H9 (cell line): ENCODE measurements at regions not wholly inside any gene's neighbourhood (a gene's known extent, or its start where the extent isn't known, plus 50 kb on each side); places are given as distances from the start of the nearest gene placed in this dataset.

Experiments
- DNase-seq: peaks from one replicate; pipeline ENCODE4 v3.0.0-alpha.2; 2017
- H2AFZ ChIP-seq: one replicate; pipeline ENCODE4 v1.6.1; 2013; ENCODE audit warnings: mild to moderate bottlenecking, low read length, control low read depth, moderate library complexity
- H2AK5ac ChIP-seq: 2 replicates; pipeline ENCODE4 v1.6.1; 2013; ENCODE audit warnings: low read length, control low read depth, mixed read lengths; ENCODE audit not compliant: insufficient read length
- H2BK120ac ChIP-seq: one replicate; pipeline ENCODE4 v1.6.1; 2013; ENCODE audit warnings: low read depth, mild to moderate bottlenecking, low read length, control low read depth, inconsistent platforms; ENCODE audit not compliant: poor library complexity, severe bottlenecking
- H2BK12ac ChIP-seq: 2 replicates; pipeline ENCODE4 v1.6.1; 2013; ENCODE audit warnings: low read length, control low read depth, mixed read lengths, low read depth; ENCODE audit not compliant: insufficient read length
- H2BK15ac ChIP-seq: 2 replicates; pipeline ENCODE4 v1.6.1; 2013; ENCODE audit warnings: low read depth, low read length, control low read depth
- H2BK20ac ChIP-seq: one replicate; pipeline ENCODE4 v1.6.1; 2013; ENCODE audit warnings: low read depth, mild to moderate bottlenecking, low read length, control low read depth, inconsistent platforms; ENCODE audit not compliant: poor library complexity, severe bottlenecking
- H2BK5ac ChIP-seq: 2 replicates; pipeline ENCODE4 v1.6.1; 2013; ENCODE audit warnings: low read length, control low read depth, mixed read lengths; ENCODE audit not compliant: insufficient read length
- H3K14ac ChIP-seq: 2 replicates; pipeline ENCODE4 v1.6.1; 2013; ENCODE audit warnings: low read length, control low read depth; ENCODE audit not compliant: insufficient read depth
- H3K18ac ChIP-seq: 2 replicates; pipeline ENCODE4 v1.6.1; 2013; ENCODE audit warnings: low read depth, mild to moderate bottlenecking, mixed read lengths, low read length, control low read depth; ENCODE audit not compliant: insufficient read length
- H3K23ac ChIP-seq: 2 replicates; pipeline ENCODE4 v1.6.1; 2013; ENCODE audit warnings: low read length, control low read depth, mixed read lengths, low read depth; ENCODE audit not compliant: insufficient read length
- H3K23me2 ChIP-seq: 2 replicates; pipeline ENCODE4 v1.6.1; 2013; ENCODE audit warnings: low read depth, mild to moderate bottlenecking, mixed read lengths, low read length, control low read depth; ENCODE audit not compliant: insufficient read length, poor library complexity, severe bottlenecking
- H3K27ac ChIP-seq: 2 replicates; pipeline ENCODE4 v1.5.1; 2013; ENCODE audit warnings: low read length, control low read depth, mixed read lengths, low read depth; ENCODE audit not compliant: insufficient read length
- H3K27me3 ChIP-seq: 2 replicates; pipeline ENCODE4 v1.6.1; 2013; ENCODE audit warnings: low read length, control low read depth, inconsistent platforms; ENCODE audit not compliant: insufficient read depth
- H3K4ac ChIP-seq: 2 replicates; pipeline ENCODE4 v1.6.1; 2013; ENCODE audit warnings: low read depth, mild to moderate bottlenecking, control low read depth, inconsistent platforms, low read length, moderate library complexity
- H3K4me1 ChIP-seq: 2 replicates; pipeline ENCODE4 v1.6.1; 2013; ENCODE audit warnings: low read length, control low read depth, inconsistent platforms; ENCODE audit not compliant: insufficient read depth
- H3K4me2 ChIP-seq: 2 replicates; pipeline ENCODE4 v1.6.1; 2013; ENCODE audit warnings: low read length, control low read depth, mixed read lengths; ENCODE audit not compliant: insufficient read length, insufficient read depth
- H3K56ac ChIP-seq: 2 replicates; pipeline ENCODE4 v1.6.1; 2013; ENCODE audit warnings: low read depth, mild to moderate bottlenecking, mixed read lengths, low read length, control low read depth; ENCODE audit not compliant: insufficient read length
- H3K79me1 ChIP-seq: 2 replicates; pipeline ENCODE4 v1.6.1; 2013; ENCODE audit warnings: low read depth, mild to moderate bottlenecking, moderate library complexity, low read length, control low read depth, inconsistent platforms; ENCODE audit not compliant: insufficient read depth, poor library complexity, severe bottlenecking
- H3K79me2 ChIP-seq: 2 replicates; pipeline ENCODE4 v1.6.1; 2013; ENCODE audit warnings: low read length, control low read depth, inconsistent platforms; ENCODE audit not compliant: insufficient read depth
- H3K9ac ChIP-seq: 2 replicates; pipeline ENCODE4 v1.6.1; 2013; ENCODE audit warnings: low read length, control low read depth, mixed read lengths; ENCODE audit not compliant: insufficient read length; ENCODE audit errors: extremely low read depth
- H3K9me3 ChIP-seq: one replicate; pipeline ENCODE4 v1.6.1; 2013; ENCODE audit warnings: low read depth, low read length, inconsistent platforms; ENCODE audit not compliant: control insufficient read depth
- H3T11ph ChIP-seq: one replicate; pipeline ENCODE4 v1.6.1; 2013; ENCODE audit warnings: mild to moderate bottlenecking, low read length, control low read depth, inconsistent platforms
- H4K20me1 ChIP-seq: one replicate; pipeline ENCODE4 v1.6.1; 2013; ENCODE audit not compliant: control insufficient read depth, insufficient read length, insufficient read depth
- H4K5ac ChIP-seq: 2 replicates; pipeline ENCODE4 v1.6.1; 2013; ENCODE audit warnings: low read depth, mild to moderate bottlenecking, mixed read lengths, low read length, control low read depth; ENCODE audit not compliant: insufficient read length
- H4K8ac ChIP-seq: replicated peaks from 2 replicates; pipeline ENCODE4 v1.6.1; 2013; ENCODE audit warnings: low read length, control low read depth, mixed read lengths, low read depth; ENCODE audit not compliant: insufficient read length
- H4K91ac ChIP-seq: 2 replicates; pipeline ENCODE4 v1.6.1; 2013; ENCODE audit warnings: low read depth, mild to moderate bottlenecking, moderate library complexity, mixed read lengths, low read length, control low read depth; ENCODE audit not compliant: insufficient read length
- H3K27ac Mint-ChIP-seq, 3 experiments: 2 replicates in 2 of 3; 3 replicates in 1 of 3; pipeline ENCODE4 v1.8.0; 2020 to 2021; ENCODE audit warnings: mixed read lengths in 3 of 3, mild to moderate bottlenecking in 1 of 3, moderate library complexity in 1 of 3
- H3K27me3 Mint-ChIP-seq: 2 replicates; pipeline ENCODE4 v1.8.0; 2021; ENCODE audit warnings: low read depth, mild to moderate bottlenecking, moderate library complexity, mixed read lengths
- H3K36me3 Mint-ChIP-seq, 3 experiments: 2 replicates in 2 of 3; 3 replicates in 1 of 3; pipeline ENCODE4 v1.8.0; 2020 to 2021; ENCODE audit warnings: low read depth in 3 of 3, mixed read lengths in 3 of 3; ENCODE audit not compliant: insufficient read depth in 1 of 3
- H3K4me1 Mint-ChIP-seq, 2 experiments: 2 replicates each; pipeline ENCODE4 v1.8.0; 2020; ENCODE audit warnings: mixed read lengths in 2 of 2
- H3K4me3 Mint-ChIP-seq, 2 experiments: 2 replicates in 1 of 2; 3 replicates in 1 of 2; pipeline ENCODE4 v1.8.0; 2020 to 2021; ENCODE audit warnings: mild to moderate bottlenecking in 2 of 2, mixed read lengths in 2 of 2, moderate library complexity in 1 of 2
- H3K9me3 Mint-ChIP-seq, 2 experiments: 2 replicates in 1 of 2; 3 replicates in 1 of 2; pipeline ENCODE4 v1.8.0; 2020; ENCODE audit warnings: mild to moderate bottlenecking in 2 of 2, mixed read lengths in 2 of 2, moderate library complexity in 1 of 2
- WGBS: extraction: QIAGEN DNeasy Blood & Tissue Kit; methylation state at CpG from one replicate; pipeline ENCODE4 v1.1.7; 2013; ENCODE audit warnings: missing lambda C conversion rate, low lambda C conversion rate, mixed read lengths; ENCODE audit not compliant: insufficient read length; ENCODE audit errors: extremely low coverage; 5-methylcytosine and 5-hydroxymethylcytosine counted together
- TF ChIP-seq, protein P1 (sequence below): fragments of 200-600 bp; sonication (generic); conservative IDR thresholded peaks from 3 replicates; pipeline ENCODE4 v1.8.0; 2021; ENCODE audit warnings: antibody characterized with exemption, mild to moderate bottlenecking

DNA sequence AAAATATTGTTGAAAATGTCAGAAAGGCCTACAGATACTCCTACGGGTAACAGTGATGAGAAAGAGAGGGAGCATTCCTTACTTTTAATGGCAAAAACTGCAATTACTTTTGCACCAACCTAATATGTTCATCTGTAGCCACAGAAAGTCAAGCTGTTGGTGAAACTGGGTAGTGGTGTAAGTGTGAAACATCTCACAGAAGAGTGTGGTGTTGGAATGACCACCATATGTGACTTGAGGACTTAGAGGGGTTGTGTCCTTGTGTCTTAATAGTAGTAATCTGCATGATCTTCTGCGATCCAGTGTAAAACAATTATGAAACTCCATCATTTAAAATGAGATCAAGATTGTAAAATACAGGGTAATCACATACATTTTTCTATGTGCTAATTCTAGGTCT is 320.7 kb downstream of the ADGRL2 start:
- Histone ChIP-seq H4K20me1 (no peaks in the 10 kb centered on the region), H3K9ac (no peak overlapping the region), H2BK5ac (no peak overlapping the region), H4K91ac (no peak overlapping the region), H3T11ph (no peak overlapping the region), H3K23me2 (no peaks in the 10 kb centered on the region), H2AK5ac (no peak overlapping the region), H2BK15ac (no peak overlapping the region), H3K14ac (no peak overlapping the region), H2BK120ac (no peak overlapping the region), H3K4me2 (no peak overlapping the region), H3K79me2 (no peaks in the 10 kb centered on the region), H3K9me3 (no peaks in the 10 kb centered on the region), H3K56ac (no peak overlapping the region), H3K4ac (no peak overlapping the region), H2BK12ac (no peak overlapping the region), H3K27ac (no peak overlapping the region), H3K4me1 (no peaks in the 10 kb centered on the region; the same call in 1 of the 2 replicates), H2BK20ac (no peak overlapping the region), H3K27me3 (no peaks in the 10 kb centered on the region), H4K5ac (no peak overlapping the region), H3K79me1 (no peaks in the 10 kb centered on the region), H3K23ac (no peak overlapping the region), H3K18ac (no peak overlapping the region), H2AFZ (no peak overlapping the region), H4K8ac (no peak overlapping the region)
- Mint-ChIP-seq H3K27ac (no peak overlapping the region), H3K4me3 (no peak overlapping the region), H3K36me3 (no peaks in the 10 kb centered on the region), H3K9me3 (no peaks in the 10 kb centered on the region), H3K4me1 (peaks cover 16 to 17% of the 10 kb centered on the region in 2 experiments), H3K27me3 (no peaks in the 10 kb centered on the region)
- WGBS = no CpG with 5 or more reads among the region's 2 CpGs
- TF ChIP-seq, protein P1, sequence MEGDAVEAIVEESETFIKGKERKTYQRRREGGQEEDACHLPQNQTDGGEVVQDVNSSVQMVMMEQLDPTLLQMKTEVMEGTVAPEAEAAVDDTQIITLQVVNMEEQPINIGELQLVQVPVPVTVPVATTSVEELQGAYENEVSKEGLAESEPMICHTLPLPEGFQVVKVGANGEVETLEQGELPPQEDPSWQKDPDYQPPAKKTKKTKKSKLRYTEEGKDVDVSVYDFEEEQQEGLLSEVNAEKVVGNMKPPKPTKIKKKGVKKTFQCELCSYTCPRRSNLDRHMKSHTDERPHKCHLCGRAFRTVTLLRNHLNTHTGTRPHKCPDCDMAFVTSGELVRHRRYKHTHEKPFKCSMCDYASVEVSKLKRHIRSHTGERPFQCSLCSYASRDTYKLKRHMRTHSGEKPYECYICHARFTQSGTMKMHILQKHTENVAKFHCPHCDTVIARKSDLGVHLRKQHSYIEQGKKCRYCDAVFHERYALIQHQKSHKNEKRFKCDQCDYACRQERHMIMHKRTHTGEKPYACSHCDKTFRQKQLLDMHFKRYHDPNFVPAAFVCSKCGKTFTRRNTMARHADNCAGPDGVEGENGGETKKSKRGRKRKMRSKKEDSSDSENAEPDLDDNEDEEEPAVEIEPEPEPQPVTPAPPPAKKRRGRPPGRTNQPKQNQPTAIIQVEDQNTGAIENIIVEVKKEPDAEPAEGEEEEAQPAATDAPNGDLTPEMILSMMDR = no peak
- DNase-seq = no peak
